Tibial artery (tissue), 4 donors: ENCODE measurements at regions not wholly inside any gene's neighbourhood (a gene's known extent, or its start where the extent isn't known, plus 50 kb on each side); places are given as distances from the start of the nearest gene placed in this dataset.
"Not testable (repeated sequence)": the region's sequence is repeated elsewhere in the genome, so short reads cannot be mapped to it uniquely, and the experiment has no call there.

Source experiments
- DNase-seq, 2 donors: peaks; one replicate each; pipeline ENCODE4 v3.0.0-alpha.2; 2019
- H3K27ac ChIP-seq, 2 donors: fragments of 200-600 bp; sonication (generic) in 1 of 2; 1 replicate in 1 of 2; 2 replicates in 1 of 2; pipeline ENCODE4 v1.5.1; 2018 to 2019; ENCODE audit warnings: mild to moderate bottlenecking in 1 of 2
- H3K27me3 ChIP-seq, 2 donors: fragments of 200-600 bp; sonication (generic) in 1 of 2; one replicate each; pipeline versions ENCODE4 v1.5.1 to v1.6.0; 2016 to 2019
- H3K36me3 ChIP-seq, 3 donors: fragments of 200-600 bp; sonication (generic) in 2 of 3; one replicate each; pipeline ENCODE4 v1.5.1; 2016 to 2019; ENCODE audit warnings: mild to moderate bottlenecking in 2 of 3
- H3K4me1 ChIP-seq, 4 donors: fragments of 200-600 bp; sonication (generic) in 2 of 4; 1 replicate in 3 of 4; 2 replicates in 1 of 4; pipeline ENCODE4 v1.5.1; 2016 to 2019
- H3K4me3 ChIP-seq, 2 donors: fragments of 200-600 bp; sonication (generic) in 1 of 2; 1 replicate in 1 of 2; 2 replicates in 1 of 2; pipeline ENCODE4 v1.5.1; 2018 to 2019; ENCODE audit warnings: mild to moderate bottlenecking in 2 of 2
- H3K9me3 ChIP-seq, 3 donors: fragments of 200-600 bp; sonication (generic) in 1 of 3; one replicate each; pipeline ENCODE4 v1.5.1; 2016 to 2019
- intact Hi-C: fragments of 100-400 bp; cut with DNase I; formaldehyde crosslinking; loops from one replicate; pipeline ENCODE4 v1.15.0; 2023; ENCODE audit warnings: low total_unique reads
- TF ChIP-seq, protein P1 (sequence below), 2 experiments: fragments of 200-600 bp in 1 of 2; fragments of 450-650 bp in 1 of 2; IDR thresholded peaks; one replicate each; pipeline ENCODE4 v1.5.1; 2017 to 2019; ENCODE audit warnings: antibody characterized with exemption in 2 of 2, mild to moderate bottlenecking in 1 of 2, moderate library complexity in 1 of 2

- TF ChIP-seq, protein P1, sequence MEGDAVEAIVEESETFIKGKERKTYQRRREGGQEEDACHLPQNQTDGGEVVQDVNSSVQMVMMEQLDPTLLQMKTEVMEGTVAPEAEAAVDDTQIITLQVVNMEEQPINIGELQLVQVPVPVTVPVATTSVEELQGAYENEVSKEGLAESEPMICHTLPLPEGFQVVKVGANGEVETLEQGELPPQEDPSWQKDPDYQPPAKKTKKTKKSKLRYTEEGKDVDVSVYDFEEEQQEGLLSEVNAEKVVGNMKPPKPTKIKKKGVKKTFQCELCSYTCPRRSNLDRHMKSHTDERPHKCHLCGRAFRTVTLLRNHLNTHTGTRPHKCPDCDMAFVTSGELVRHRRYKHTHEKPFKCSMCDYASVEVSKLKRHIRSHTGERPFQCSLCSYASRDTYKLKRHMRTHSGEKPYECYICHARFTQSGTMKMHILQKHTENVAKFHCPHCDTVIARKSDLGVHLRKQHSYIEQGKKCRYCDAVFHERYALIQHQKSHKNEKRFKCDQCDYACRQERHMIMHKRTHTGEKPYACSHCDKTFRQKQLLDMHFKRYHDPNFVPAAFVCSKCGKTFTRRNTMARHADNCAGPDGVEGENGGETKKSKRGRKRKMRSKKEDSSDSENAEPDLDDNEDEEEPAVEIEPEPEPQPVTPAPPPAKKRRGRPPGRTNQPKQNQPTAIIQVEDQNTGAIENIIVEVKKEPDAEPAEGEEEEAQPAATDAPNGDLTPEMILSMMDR (IDR thresholded peaks at IDR 0.05), result no peak
- intact Hi-C loops, result no loop called here
These were observed 392.3 kb upstream of the ZEB2 start for GRCh38 chr2:144912206-144912605.

DNA sequence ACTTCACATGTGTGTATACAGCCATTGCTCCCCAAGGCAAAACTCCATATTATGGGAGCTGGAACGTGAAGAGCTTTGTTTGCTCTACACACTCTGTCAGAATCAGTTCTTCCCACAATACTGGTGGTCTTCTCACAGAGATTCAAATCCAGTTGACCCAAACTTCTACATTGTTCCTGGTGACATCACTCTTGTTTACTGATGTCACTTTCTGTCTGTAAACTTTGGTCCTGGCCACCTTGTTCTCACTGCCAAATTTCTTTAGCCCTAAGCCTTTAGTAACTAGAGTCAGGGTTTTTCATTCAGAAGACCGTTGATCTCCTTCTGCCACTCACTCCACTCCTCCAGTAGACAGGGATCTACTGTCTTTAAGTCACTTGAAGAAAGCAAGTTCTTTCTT is 386.0 kb upstream of the ZEB2 start:
- DNase-seq, result no peak
- no peaks in the 10 kb centered on the region for H3K36me3 ChIP-seq
- intact Hi-C loops, result no loop called here
- H3K27ac ChIP-seq, result no peak overlapping the region
- H3K27me3 ChIP-seq, result no peaks in the 10 kb centered on the region
- H3K9me3 ChIP-seq, result no peaks in the 10 kb centered on the region
- TF ChIP-seq, protein P1 (IDR thresholded peaks at IDR 0.05), result no peak
- no peak overlapping the region for H3K4me3 ChIP-seq
- no peaks in the 10 kb centered on the region for H3K4me1 ChIP-seq

More at GRCh38 chr2:144912206-144912605, 392.3 kb upstream of the ZEB2 start:
- no peak overlapping the region for H3K4me3 ChIP-seq
- no peaks in the 10 kb centered on the region for H3K36me3 ChIP-seq
- H3K27ac ChIP-seq, result no peak overlapping the region
- H3K9me3 ChIP-seq, result no peaks in the 10 kb centered on the region
- H3K4me1 ChIP-seq, result no peaks in the 10 kb centered on the region
- no peak for DNase-seq
- no peaks in the 10 kb centered on the region for H3K27me3 ChIP-seq

- no peaks in the 10 kb centered on the region for H3K9me3 ChIP-seq
- no peak overlapping the region for H3K4me3 ChIP-seq
- H3K27ac ChIP-seq, result no peak overlapping the region
- TF ChIP-seq, protein P1 (IDR thresholded peaks at IDR 0.05), result no peak
- no peaks in the 10 kb centered on the region for H3K27me3 ChIP-seq
- H3K4me1 ChIP-seq, result no peaks in the 10 kb centered on the region
- no peaks in the 10 kb centered on the region for H3K36me3 ChIP-seq
- DNase-seq, result no peak
- intact Hi-C loops, result no loop called here
These were observed 384.7 kb upstream of the ZEB2 start for GRCh38 chr2:144904612-144905011.

GRCh38 chr2:144903045-144903444 is 383.1 kb upstream of the ZEB2 start:
- H3K4me3 ChIP-seq, DNase-seq, H3K9me3 ChIP-seq, H3K27ac ChIP-seq, H3K36me3 ChIP-seq, H3K27me3 ChIP-seq, H3K4me1 ChIP-seq, intact Hi-C loops: not testable (repeated sequence)

- H3K4me3 ChIP-seq, H3K9me3 ChIP-seq, intact Hi-C loops, H3K27me3 ChIP-seq, H3K27ac ChIP-seq, DNase-seq, H3K4me1 ChIP-seq, H3K36me3 ChIP-seq: not testable (repeated sequence)
These were observed 381.5 kb upstream of the ZEB2 start for GRCh38 chr2:144901386-144901785.

- Histone ChIP-seq H3K27me3 (no peaks in the 10 kb centered on the region), H3K9me3 (no peaks in the 10 kb centered on the region), H3K27ac (no peak overlapping the region), H3K4me1 (no peaks in the 10 kb centered on the region), H3K4me3 (no peak overlapping the region), H3K36me3 (no peaks in the 10 kb centered on the region)
- intact Hi-C loops, result no loop called here
- DNase-seq, result no peak
- TF ChIP-seq, protein P1 (IDR thresholded peaks at IDR 0.05), result no peak
These were observed 376.4 kb upstream of the ZEB2 start for GRCh38 chr2:144896341-144896740.
